ENCODE measurements at regions not wholly inside any gene's neighbourhood (a gene's known extent, or its start where the extent isn't known, plus 50 kb on each side); places are given as distances from the start of the nearest gene placed in this dataset.
"Not testable (repeated sequence)": the region's sequence is repeated elsewhere in the genome, so short reads cannot be mapped to it uniquely, and the experiment has no call there.

DNA sequence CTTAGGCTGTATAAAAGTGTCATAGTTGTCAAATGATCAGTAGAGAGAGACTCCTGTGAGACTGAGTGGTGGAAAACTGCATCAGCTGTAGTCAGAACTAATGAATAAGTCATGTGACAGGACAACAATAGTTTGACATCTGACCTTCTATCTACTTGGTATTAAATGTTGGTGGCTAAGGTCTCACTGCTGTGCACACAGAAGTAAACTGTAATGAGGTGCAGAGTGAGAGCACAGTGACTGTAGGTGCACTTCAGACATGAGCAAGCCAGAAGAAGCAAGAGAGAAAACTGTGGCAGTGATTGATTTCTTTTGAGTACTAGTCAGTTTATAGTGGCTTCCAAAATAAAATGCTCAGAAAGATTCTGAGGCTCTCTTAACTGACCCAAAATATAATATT, 803.6 kb downstream of the RAPGEF2 start:
- no peak for DNase-seq (ENCODE audit: low read depth)

GRCh38 chr4:159910721-159911120, 807.8 kb downstream of the RAPGEF2 start:
- no peak for DNase-seq (ENCODE audit: low read depth)

DNA sequence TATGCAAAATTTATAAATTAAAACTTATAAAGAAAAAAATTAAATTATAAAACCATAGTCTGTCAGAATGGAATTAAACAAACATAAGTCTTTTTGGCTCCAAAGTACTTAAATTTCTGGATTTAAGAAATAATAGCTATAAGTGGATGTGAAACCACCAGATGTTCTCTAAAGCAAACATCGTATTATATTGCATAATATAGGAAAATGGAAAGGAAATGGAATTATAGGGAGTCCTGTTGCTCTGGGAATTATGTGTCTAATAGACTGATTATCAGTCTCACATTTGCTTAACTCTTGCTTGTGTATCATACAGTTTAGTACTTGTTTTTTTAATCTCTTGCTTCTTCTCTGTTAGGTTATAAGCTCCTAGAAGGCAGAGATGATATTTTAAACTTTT, 819.2 kb downstream of the RAPGEF2 start:
- DNase-seq (ENCODE audit: low read depth) = no peak

DNA sequence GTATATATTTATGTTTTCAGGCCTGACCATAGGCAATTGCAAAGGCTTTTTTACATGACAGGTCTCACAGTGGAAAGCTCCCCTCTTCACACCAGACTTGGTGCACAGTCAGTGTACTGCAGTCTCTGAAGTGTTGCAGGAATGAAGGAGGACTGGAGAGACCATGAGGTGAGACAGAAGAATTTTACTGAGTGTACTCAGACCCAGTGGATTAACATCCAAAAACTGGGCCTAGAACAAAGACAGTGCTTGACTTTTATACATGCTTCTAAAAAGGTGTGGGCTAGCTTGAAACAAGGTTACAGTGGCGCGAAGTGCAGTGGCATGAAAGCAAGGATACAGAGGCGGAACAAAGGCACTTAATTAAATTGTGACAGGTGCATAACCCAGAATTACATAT, 822.9 kb downstream of the RAPGEF2 start:
- DNase-seq (ENCODE audit: low read depth) = no peak

GRCh38 chr4:159926871-159927270, 824.0 kb downstream of the RAPGEF2 start:
- DNase-seq (ENCODE audit: low read depth) = peak; percentile 24

- no peak for DNase-seq (ENCODE audit: low read depth)
Observed at GRCh38 chr4:159927781-159928180, 824.9 kb downstream of the RAPGEF2 start.

- not testable (repeated sequence) for DNase-seq (ENCODE audit: low read depth)
Observed at GRCh38 chr4:159934602-159935001, 831.7 kb downstream of the RAPGEF2 start.

- no peak for DNase-seq (ENCODE audit: low read depth)
Observed at GRCh38 chr4:159937595-159937994, 834.7 kb downstream of the RAPGEF2 start.

- DNase-seq (ENCODE audit: low read depth) = not testable (repeated sequence)
Observed at GRCh38 chr4:159939681-159940080, 836.8 kb downstream of the RAPGEF2 start.

- DNase-seq (ENCODE audit: low read depth) = no peak
Observed at GRCh38 chr4:159941076-159941475, 838.2 kb downstream of the RAPGEF2 start.

DNA sequence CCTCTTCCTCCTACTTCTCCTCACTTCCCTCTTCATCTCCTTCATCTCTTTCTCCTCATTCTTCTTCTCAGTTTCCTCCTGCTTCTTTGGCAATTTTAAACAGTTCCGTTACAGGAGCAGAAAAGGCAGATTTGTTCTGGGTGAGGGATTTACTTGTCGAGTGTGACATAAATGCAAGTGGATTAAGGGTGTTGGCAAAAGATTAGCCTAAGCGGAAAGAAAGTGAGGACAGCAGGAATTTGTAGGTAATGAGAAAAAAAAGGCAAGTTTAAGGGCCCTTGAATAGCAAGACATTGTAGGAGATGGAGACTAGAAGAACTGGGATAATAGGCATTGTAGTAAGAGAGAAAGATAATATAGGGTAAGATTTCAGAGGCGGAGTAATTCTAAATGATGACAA, 841.6 kb downstream of the RAPGEF2 start:
- DNase-seq (ENCODE audit: low read depth) = no peak

DNA sequence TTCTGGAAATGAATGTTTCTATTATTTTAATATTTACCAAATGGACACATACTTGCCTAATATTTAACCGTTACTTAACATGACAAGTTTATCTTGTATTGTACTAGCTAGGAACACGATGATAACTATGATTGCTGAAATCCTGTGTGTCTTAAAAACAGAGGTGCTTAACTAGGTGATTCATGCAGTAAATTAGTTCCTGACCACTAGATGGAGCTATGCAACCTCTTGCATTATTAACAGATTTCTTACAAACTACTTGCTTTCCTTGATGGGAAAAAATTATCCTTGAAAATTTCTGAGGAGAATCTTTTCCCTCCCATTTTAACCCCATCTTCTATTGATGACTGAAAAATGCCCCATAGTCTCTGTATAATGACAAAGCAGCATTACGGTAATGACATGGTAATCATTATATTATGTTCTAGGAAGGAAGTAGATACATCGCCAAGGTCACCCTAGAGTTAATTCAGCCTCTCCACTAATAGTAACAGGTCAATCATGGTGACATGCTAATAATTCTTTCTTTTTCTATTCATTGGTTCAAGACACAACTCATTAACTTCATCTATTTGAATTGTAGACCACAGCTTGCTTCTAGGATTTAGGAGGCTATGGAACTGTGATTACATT, 844.2 kb downstream of the RAPGEF2 start:
- DNase-seq (ENCODE audit: low read depth) = peak; percentile 80

DNA sequence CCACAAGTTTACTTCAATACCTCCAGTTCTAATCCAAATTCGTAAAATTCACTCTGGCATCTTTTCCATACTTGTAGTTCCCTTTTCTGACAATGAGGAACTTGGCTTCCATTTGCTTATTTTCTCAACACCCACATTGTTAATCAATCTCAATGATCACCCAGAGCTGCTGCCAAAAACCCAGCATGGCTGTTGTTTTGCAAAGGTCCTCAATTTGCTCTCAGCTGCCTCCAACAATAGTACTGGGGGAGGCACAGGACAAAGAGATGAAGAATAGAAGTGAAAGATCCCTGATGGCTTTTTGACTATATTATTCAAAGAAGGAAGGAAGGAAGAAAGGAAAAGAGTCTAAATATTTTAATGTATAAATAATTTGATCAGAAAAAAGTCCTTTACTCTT, 847.8 kb downstream of the RAPGEF2 start:
- DNase-seq (ENCODE audit: low read depth) = no peak

DNA sequence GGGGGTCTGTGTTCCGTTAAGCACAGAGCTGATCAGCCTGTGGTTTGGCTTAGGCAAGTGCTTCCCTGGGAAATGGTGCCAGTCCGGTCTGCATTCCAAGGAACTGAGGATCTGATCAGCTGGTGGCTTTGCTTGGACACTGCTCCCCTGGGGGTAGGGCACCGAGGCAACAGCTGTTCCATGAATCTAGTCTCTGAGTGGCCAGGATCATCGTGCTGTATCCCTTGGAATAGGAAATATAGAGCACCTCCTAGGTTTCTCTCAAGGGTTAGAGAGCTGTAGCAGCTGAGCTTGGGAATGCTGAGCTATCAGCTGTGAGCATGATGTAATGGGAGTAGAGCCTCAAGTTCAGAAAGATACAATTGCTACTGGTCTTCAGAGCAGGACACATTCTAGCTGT, 863.9 kb downstream of the RAPGEF2 start:
- DNase-seq (ENCODE audit: low read depth) = peak; percentile 98

GRCh38 chr4:159976871-159977482, 874.1 kb downstream of the RAPGEF2 start:
- not testable (repeated sequence) for DNase-seq (ENCODE audit: low read depth)

DNA sequence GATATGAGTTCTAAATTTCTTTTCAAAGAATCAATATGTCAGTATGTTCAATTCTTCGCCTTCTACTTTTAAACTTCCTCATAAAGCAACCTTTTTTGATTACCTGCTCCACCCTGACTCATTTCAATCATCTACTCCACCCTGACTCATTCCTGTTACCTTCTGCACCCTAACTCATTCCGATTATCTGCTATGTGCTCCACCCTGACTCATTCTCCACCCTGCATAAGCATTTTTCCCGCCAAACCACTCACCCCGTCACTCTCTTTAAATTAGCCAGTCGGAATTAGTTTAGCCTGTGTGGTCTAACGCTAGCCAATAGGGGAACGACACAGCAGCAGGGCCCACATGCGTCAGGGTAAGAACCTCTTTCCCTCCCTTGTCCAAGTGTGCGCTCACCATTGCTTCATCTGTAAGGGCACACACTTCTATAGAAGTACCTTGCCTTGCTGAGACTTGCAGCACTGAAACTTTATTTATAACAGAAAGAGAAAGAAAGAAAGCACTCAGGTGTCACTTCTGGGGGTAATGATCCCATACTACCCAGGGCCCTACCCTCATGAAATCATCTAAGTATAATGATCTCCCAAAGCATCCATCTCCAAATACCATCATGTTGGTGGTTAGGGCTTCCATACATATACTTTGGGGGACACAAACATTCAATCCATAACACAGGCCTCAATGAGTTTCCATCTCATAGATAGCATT, 875.2 kb downstream of the RAPGEF2 start:
- DNase-seq (ENCODE audit: low read depth) = no peak

DNA sequence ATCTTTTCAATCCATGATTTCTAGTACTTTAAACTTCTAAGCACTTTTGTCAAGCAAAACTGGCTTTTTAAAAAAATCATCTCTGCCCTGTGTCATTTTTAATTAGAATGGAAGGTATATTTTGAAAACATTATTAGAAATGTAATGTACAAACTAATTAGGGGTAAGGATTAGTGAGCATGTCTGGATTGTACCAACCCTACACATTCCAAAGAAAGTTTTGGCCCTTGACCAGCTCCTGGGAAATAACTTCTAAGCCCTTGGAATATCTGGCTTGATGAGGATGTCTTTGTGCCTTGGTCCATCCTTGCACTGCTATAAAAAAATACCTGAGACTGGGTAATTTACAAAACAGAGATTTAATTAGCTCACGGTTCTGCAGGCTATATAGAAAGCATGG, 876.5 kb downstream of the RAPGEF2 start:
- DNase-seq (ENCODE audit: low read depth) = no peak

GRCh38 chr4:159979953-159980352, 877.1 kb downstream of the RAPGEF2 start:
- DNase-seq (ENCODE audit: low read depth) = no peak

DNA sequence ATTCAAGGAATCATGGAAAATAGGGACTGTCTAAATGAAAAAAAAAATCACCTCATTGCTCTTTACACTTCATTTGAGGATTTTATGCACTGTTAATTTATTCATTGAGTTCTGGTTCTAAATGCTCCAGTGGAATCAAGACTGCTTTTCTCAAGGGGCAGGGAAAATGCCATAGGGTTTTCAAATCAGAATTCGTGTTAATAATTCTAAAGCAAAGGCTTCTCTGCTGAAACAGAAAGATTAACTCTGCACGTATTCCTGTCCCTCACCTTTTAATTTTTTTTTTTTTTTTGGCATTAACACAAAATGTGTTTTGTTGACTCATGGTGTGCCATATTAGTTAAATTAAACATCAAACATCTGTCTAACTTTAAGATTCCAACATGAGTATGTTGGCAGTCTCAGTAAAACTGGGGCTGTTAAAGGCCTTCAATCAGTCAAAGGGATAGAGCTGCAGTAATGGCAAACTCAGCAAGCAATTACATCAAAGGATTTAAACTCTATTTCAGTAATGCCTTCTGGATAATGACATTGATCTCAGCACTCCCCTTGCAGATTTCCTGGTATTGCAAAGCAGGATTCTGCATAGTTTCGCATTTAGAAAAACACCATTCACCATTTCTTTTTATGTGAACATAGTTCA, 878.1 kb downstream of the RAPGEF2 start:
- no peak for DNase-seq (ENCODE audit: low read depth)

- DNase-seq (ENCODE audit: low read depth) = no peak
Observed at GRCh38 chr4:159981469-159981856, 878.6 kb downstream of the RAPGEF2 start.

DNA sequence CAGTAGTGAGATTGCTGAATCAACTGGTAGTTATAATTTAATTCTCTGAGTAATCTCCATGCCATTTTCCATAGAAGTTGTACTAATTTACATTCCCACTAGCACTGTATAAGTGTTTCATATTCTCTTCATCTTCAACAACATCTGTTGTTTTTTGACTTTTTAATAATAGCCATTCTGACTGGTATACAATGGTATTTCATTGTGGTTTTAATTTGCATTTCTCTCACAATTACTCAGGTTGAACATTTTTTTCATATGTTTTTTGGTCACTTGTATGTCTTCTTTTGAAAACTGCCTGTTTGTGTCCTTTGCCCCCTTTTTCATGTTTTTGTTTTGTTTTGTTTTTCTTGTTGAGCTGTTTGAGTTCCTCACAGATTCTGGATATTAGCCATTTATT, 880.2 kb downstream of the RAPGEF2 start:
- DNase-seq (ENCODE audit: low read depth) = peak; percentile 9

Data from myocyte (in vitro differentiated cells).